ENCODE measurements at regions not wholly inside any gene's neighbourhood (a gene's known extent, or its start where the extent isn't known, plus 50 kb on each side); places are given as distances from the start of the nearest gene placed in this dataset.

- Mint-ChIP-seq H3K9me3 (ENCODE audit: unreplicated experiment) (no peaks in the 10 kb centered on the region), H3K27me3 (ENCODE audit: low read depth, unreplicated experiment) (no peaks in the 10 kb centered on the region), H3K4me1 (ENCODE audit: low read depth, unreplicated experiment) (peaks cover 4% of the 10 kb centered on the region), H3K36me3 (ENCODE audit: low read depth, unreplicated experiment) (no peaks in the 10 kb centered on the region), H3K27ac (ENCODE audit: unreplicated experiment) (no peak overlapping the region), H3K4me3 (ENCODE audit: unreplicated experiment) (no peak overlapping the region)
- FAIRE-seq: no peak
- Histone ChIP-seq H3K4me2 (ENCODE audit: low read length) (no peak overlapping the region), H3K9me3 (ENCODE audit: insufficient read depth, low read depth, low read length) (no peaks in the 10 kb centered on the region), H3K4me1 (ENCODE audit: insufficient read depth, low read length) (no peaks in the 10 kb centered on the region), H3K27me3 (ENCODE audit: insufficient read depth, low read length) (no peaks in the 10 kb centered on the region), H3K36me3 (ENCODE audit: insufficient read depth, low read length) (no peaks in the 10 kb centered on the region), H3K9ac (ENCODE audit: low read length) (no peak overlapping the region), H3K27ac (ENCODE audit: low read depth, low read length) (no peak overlapping the region), H2AFZ (ENCODE audit: low read depth, low read length) (no peak overlapping the region), H3K4me3 (ENCODE audit: insufficient read depth, low read depth, low read length) (no peak overlapping the region), H3K79me2 (ENCODE audit: insufficient read depth, low read length) (no peaks in the 10 kb centered on the region), H4K20me1 (ENCODE audit: insufficient read depth, low read length) (no peaks in the 10 kb centered on the region)
- no peak for TF ChIP-seq CTCF (IDR thresholded peaks at IDR 0.05; ENCODE audit: insufficient read depth, low read depth, low read length)
- TF ChIP-seq EZH2 (IDR thresholded peaks at IDR 0.05; ENCODE audit: insufficient read depth, low read length): no peak
- DNase-seq (ENCODE audit: low read depth): no peak
Measured at GRCh38 chr5:89015409-89015808, 132.4 kb upstream of the MEF2C start.

- H3K27me3 Mint-ChIP-seq (ENCODE audit: low read depth, unreplicated experiment): no peaks in the 10 kb centered on the region
- no peak overlapping the region for H3K27ac ChIP-seq (ENCODE audit: low read depth, low read length)
- no peak overlapping the region for H3K27ac Mint-ChIP-seq (ENCODE audit: unreplicated experiment)
- H3K36me3 Mint-ChIP-seq (ENCODE audit: low read depth, unreplicated experiment): no peaks in the 10 kb centered on the region
- no peaks in the 10 kb centered on the region for H3K27me3 ChIP-seq (ENCODE audit: insufficient read depth, low read length)
- DNase-seq (ENCODE audit: low read depth) (peak; percentile 17), FAIRE-seq (no peak)
- peaks cover 4% of the 10 kb centered on the region for H3K4me1 Mint-ChIP-seq (ENCODE audit: low read depth, unreplicated experiment)
- H3K36me3 ChIP-seq (ENCODE audit: insufficient read depth, low read length): no peaks in the 10 kb centered on the region
- no peak overlapping the region for H3K9ac ChIP-seq (ENCODE audit: low read length)
- peak overlapping the region; percentile 15 for H2AFZ ChIP-seq (ENCODE audit: low read depth, low read length)
- no peaks in the 10 kb centered on the region for H3K79me2 ChIP-seq (ENCODE audit: insufficient read depth, low read length)
- H3K4me1 ChIP-seq (ENCODE audit: insufficient read depth, low read length): no peaks in the 10 kb centered on the region
- TF ChIP-seq CTCF (IDR thresholded peaks at IDR 0.05; ENCODE audit: insufficient read depth, low read depth, low read length) (no peak), EZH2 (IDR thresholded peaks at IDR 0.05; ENCODE audit: insufficient read depth, low read length) (no peak)
- no peaks in the 10 kb centered on the region for H4K20me1 ChIP-seq (ENCODE audit: insufficient read depth, low read length)
- no peak overlapping the region for H3K4me3 ChIP-seq (ENCODE audit: insufficient read depth, low read depth, low read length)
- H3K4me2 ChIP-seq (ENCODE audit: low read length): no peak overlapping the region
- no peaks in the 10 kb centered on the region for H3K9me3 ChIP-seq (ENCODE audit: insufficient read depth, low read depth, low read length)
- H3K9me3 Mint-ChIP-seq (ENCODE audit: unreplicated experiment): no peaks in the 10 kb centered on the region
- no peak overlapping the region for H3K4me3 Mint-ChIP-seq (ENCODE audit: unreplicated experiment)
Measured at GRCh38 chr5:89011778-89012711, 129.1 kb upstream of the MEF2C start.

DNA sequence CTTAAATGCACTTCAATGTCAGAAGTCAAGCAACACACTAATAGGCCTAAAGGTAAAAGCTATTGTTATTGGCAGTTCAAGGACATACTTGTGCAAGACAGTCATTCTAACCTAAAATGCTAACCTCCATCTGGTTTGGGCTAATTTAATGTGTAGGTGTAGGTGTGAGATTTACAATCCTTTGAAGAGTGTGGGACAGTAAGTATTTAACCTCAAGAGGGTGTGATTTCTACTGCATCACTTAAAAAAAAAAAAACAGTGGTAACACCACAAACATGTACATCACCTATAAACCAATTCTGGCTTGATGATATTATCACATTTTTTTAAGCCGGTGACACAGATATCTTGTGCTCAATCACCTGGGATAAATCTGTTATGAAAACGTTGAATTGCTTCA is 127.5 kb upstream of the MEF2C start:
- FAIRE-seq: no peak
- DNase-seq (ENCODE audit: low read depth): no peak
- Histone ChIP-seq H3K36me3 (ENCODE audit: insufficient read depth, low read length) (no peaks in the 10 kb centered on the region), H3K79me2 (ENCODE audit: insufficient read depth, low read length) (no peaks in the 10 kb centered on the region), H3K27me3 (ENCODE audit: insufficient read depth, low read length) (no peaks in the 10 kb centered on the region), H3K4me2 (ENCODE audit: low read length) (no peak overlapping the region), H3K4me3 (ENCODE audit: insufficient read depth, low read depth, low read length) (no peak overlapping the region), H4K20me1 (ENCODE audit: insufficient read depth, low read length) (no peaks in the 10 kb centered on the region), H3K4me1 (ENCODE audit: insufficient read depth, low read length) (no peaks in the 10 kb centered on the region), H3K9ac (ENCODE audit: low read length) (no peak overlapping the region), H3K27ac (ENCODE audit: low read depth, low read length) (no peak overlapping the region), H3K9me3 (ENCODE audit: insufficient read depth, low read depth, low read length) (no peaks in the 10 kb centered on the region), H2AFZ (ENCODE audit: low read depth, low read length) (no peak overlapping the region)
- TF ChIP-seq EZH2 (IDR thresholded peaks at IDR 0.05; ENCODE audit: insufficient read depth, low read length): no peak
- no peak for TF ChIP-seq CTCF (IDR thresholded peaks at IDR 0.05; ENCODE audit: insufficient read depth, low read depth, low read length)
- Mint-ChIP-seq H3K4me1 (ENCODE audit: low read depth, unreplicated experiment) (peaks cover 4% of the 10 kb centered on the region), H3K27me3 (ENCODE audit: low read depth, unreplicated experiment) (no peaks in the 10 kb centered on the region), H3K36me3 (ENCODE audit: low read depth, unreplicated experiment) (no peaks in the 10 kb centered on the region), H3K4me3 (ENCODE audit: unreplicated experiment) (no peak overlapping the region), H3K9me3 (ENCODE audit: unreplicated experiment) (no peaks in the 10 kb centered on the region), H3K27ac (ENCODE audit: unreplicated experiment) (no peak overlapping the region)
